ENCODE measurements at regions not wholly inside any gene's neighbourhood (a gene's known extent, or its start where the extent isn't known, plus 50 kb on each side); places are given as distances from the start of the nearest gene placed in this dataset.
"Not testable (repeated sequence)": the region's sequence is repeated elsewhere in the genome, so short reads cannot be mapped to it uniquely, and the experiment has no call there.

GRCh38 chr15:39419651-39420050 lies 161.2 kb upstream of the THBS1 start:
- Histone ChIP-seq H3K27me3 (no peaks in the 10 kb centered on the region), H3K36me3 (no peaks in the 10 kb centered on the region), H3K4me1 (no peaks in the 10 kb centered on the region), H3K9me3 (no peaks in the 10 kb centered on the region), H3K27ac (no peak overlapping the region), H3K4me3 (no peak overlapping the region)
- intact Hi-C loops (cut with DNase I; ENCODE audit: low total_unique reads) (no loop called here), in situ Hi-C loops (cut with MboI; ENCODE audit: low sequenced_read_pairs in 4 of 4) (no loop called here)
- no peak for DNase-seq
- no peak for TF ChIP-seq CTCF (IDR thresholded peaks at IDR 0.05 in 4 of 5, conservative IDR thresholded peaks at IDR 0.05 in 1 of 5)
- TF ChIP-seq POLR2A (IDR thresholded peaks at IDR 0.05): no peak
- ATAC-seq: no peak

- H3K36me3 ChIP-seq; H3K27me3 ChIP-seq; H3K27ac ChIP-seq; intact Hi-C loops (cut with DNase I; ENCODE audit: low total_unique reads); H3K4me3 ChIP-seq; ATAC-seq; in situ Hi-C loops (cut with MboI; ENCODE audit: low sequenced_read_pairs in 4 of 4); H3K9me3 ChIP-seq; DNase-seq; H3K4me1 ChIP-seq: not testable (repeated sequence)
Measured at GRCh38 chr15:39420123-39420852, 160.6 kb upstream of the THBS1 start.

GRCh38 chr15:39420853-39421192 lies 160.1 kb upstream of the THBS1 start:
- in situ Hi-C loops (cut with MboI; ENCODE audit: low sequenced_read_pairs in 4 of 4); H3K27ac ChIP-seq; H3K9me3 ChIP-seq; DNase-seq; H3K4me3 ChIP-seq; H3K4me1 ChIP-seq; H3K36me3 ChIP-seq; intact Hi-C loops (cut with DNase I; ENCODE audit: low total_unique reads); ATAC-seq; H3K27me3 ChIP-seq: not testable (repeated sequence)

- in situ Hi-C loops (cut with MboI; ENCODE audit: low sequenced_read_pairs in 4 of 4): no loop called here
- no peaks in the 10 kb centered on the region for H3K36me3 ChIP-seq
- no peaks in the 10 kb centered on the region for H3K27me3 ChIP-seq
- H3K9me3 ChIP-seq: no peaks in the 10 kb centered on the region
- intact Hi-C loops (cut with DNase I; ENCODE audit: low total_unique reads): no loop called here
- DNase-seq: peak; percentile 12 to 41
- H3K4me3 ChIP-seq: no peak overlapping the region
- no peak for TF ChIP-seq POLR2A (IDR thresholded peaks at IDR 0.05)
- no peak for TF ChIP-seq CTCF (IDR thresholded peaks at IDR 0.05 in 4 of 5, conservative IDR thresholded peaks at IDR 0.05 in 1 of 5)
- H3K27ac ChIP-seq: peak overlapping the region in 1 of 4 donors; percentile 20
- H3K4me1 ChIP-seq: peaks cover 0 to 7% of the 10 kb centered on the region in 2 donors
- no peak for ATAC-seq
Measured at GRCh38 chr15:39426552-39427532, 154.0 kb upstream of the THBS1 start.

- intact Hi-C loops (cut with DNase I; ENCODE audit: low total_unique reads) (no loop called here), in situ Hi-C loops (cut with MboI; ENCODE audit: low sequenced_read_pairs in 4 of 4) (no loop called here)
- peak overlapping the region in 1 of 4 donors; percentile 20 for H3K27ac ChIP-seq
Measured at GRCh38 chr15:39427705-39428104, 153.2 kb upstream of the THBS1 start.

More at GRCh38 chr15:39427705-39428104, 153.2 kb upstream of the THBS1 start:
- no peaks in the 10 kb centered on the region for H3K27me3 ChIP-seq
- H3K4me3 ChIP-seq: no peak overlapping the region
- TF ChIP-seq CTCF (IDR thresholded peaks at IDR 0.05 in 4 of 5, conservative IDR thresholded peaks at IDR 0.05 in 1 of 5): no peak
- TF ChIP-seq POLR2A (IDR thresholded peaks at IDR 0.05): no peak
- ATAC-seq (no peak), DNase-seq (no peak)
- H3K4me1 ChIP-seq: peaks cover 0 to 7% of the 10 kb centered on the region in 2 donors
- no peaks in the 10 kb centered on the region for H3K9me3 ChIP-seq
- no peaks in the 10 kb centered on the region for H3K36me3 ChIP-seq
